Brain microvascular endothelial cell (primary cell): ENCODE measurements at regions not wholly inside any gene's neighbourhood (a gene's known extent, or its start where the extent isn't known, plus 50 kb on each side); places are given as distances from the start of the nearest gene placed in this dataset.

Experiments used
- DNase-seq: peaks from one replicate; pipeline ENCODE4 v3.0.0-alpha.2; 2020
- H3K27ac ChIP-seq: fragments of 250-450 bp; sonication (Bioruptor Pico); 2 replicates; pipeline ENCODE4 v1.5.1; 2020; ENCODE audit warnings: mild to moderate bottlenecking, moderate library complexity
- H3K27me3 ChIP-seq: fragments of 250-450 bp; sonication (Bioruptor Pico); replicated peaks from 2 replicates; pipeline ENCODE4 v1.5.1; 2020; ENCODE audit warnings: mild to moderate bottlenecking
- H3K36me3 ChIP-seq: fragments of 250-450 bp; sonication (Bioruptor Pico); replicated peaks from 2 replicates; pipeline ENCODE4 v1.5.1; 2020; ENCODE audit warnings: mild to moderate bottlenecking
- H3K4me3 ChIP-seq: 2 replicates; pipeline ENCODE4 v1.5.1; 2011; ENCODE audit warnings: low read depth, mild to moderate bottlenecking, control low read depth, low read length, moderate library complexity
- in situ Hi-C: cut with HindIII; loops from 2 replicates; pipeline ENCODE4 v1.10.0; 2017; ENCODE audit warnings: low sequenced_read_pairs, low pct_ligation_motif_present
- TF ChIP-seq, protein P1 (sequence below): IDR thresholded peaks from 2 replicates; pipeline ENCODE4 v1.5.1; 2011; ENCODE audit warnings: low read depth, mild to moderate bottlenecking, moderate library complexity, low read length, control low read depth, inconsistent platforms; ENCODE audit errors: missing control alignments

DNA sequence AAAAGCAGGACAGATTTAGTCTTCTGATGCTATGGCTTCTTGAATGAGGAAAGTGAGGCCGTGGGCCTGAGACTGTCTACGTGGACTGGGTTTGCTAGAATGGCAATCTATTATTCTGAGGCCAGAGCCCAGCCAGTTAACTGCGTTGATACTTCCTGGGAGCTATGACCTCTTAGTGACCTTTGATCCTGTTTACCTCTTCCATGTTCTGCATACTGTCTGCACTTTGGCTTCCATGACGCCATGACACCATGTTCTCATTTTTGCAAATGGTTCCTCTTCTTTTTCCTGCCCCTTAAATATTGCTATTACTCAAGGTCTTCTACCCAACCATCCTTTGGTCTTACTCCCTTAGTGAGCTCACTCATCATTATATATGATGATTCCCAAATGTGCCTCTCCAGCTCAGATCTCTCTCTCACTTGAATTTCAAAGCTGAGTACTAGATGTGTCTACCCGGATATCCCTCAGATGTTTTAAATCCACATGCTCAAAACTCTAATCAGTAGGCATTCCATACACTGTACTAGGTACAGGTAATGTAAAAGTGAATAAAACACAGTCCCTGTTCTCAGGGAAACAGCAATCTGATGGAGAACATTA, 66.1 kb upstream of the ATP1A1 start:
- no peak overlapping the region for H3K27ac ChIP-seq
- DNase-seq = no peak
- no peak overlapping the region for H3K4me3 ChIP-seq
- no peaks in the 10 kb centered on the region for H3K27me3 ChIP-seq
- in situ Hi-C loops = no loop called here
- TF ChIP-seq, protein P1, sequence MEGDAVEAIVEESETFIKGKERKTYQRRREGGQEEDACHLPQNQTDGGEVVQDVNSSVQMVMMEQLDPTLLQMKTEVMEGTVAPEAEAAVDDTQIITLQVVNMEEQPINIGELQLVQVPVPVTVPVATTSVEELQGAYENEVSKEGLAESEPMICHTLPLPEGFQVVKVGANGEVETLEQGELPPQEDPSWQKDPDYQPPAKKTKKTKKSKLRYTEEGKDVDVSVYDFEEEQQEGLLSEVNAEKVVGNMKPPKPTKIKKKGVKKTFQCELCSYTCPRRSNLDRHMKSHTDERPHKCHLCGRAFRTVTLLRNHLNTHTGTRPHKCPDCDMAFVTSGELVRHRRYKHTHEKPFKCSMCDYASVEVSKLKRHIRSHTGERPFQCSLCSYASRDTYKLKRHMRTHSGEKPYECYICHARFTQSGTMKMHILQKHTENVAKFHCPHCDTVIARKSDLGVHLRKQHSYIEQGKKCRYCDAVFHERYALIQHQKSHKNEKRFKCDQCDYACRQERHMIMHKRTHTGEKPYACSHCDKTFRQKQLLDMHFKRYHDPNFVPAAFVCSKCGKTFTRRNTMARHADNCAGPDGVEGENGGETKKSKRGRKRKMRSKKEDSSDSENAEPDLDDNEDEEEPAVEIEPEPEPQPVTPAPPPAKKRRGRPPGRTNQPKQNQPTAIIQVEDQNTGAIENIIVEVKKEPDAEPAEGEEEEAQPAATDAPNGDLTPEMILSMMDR = no peak
- no peaks in the 10 kb centered on the region for H3K36me3 ChIP-seq

DNA sequence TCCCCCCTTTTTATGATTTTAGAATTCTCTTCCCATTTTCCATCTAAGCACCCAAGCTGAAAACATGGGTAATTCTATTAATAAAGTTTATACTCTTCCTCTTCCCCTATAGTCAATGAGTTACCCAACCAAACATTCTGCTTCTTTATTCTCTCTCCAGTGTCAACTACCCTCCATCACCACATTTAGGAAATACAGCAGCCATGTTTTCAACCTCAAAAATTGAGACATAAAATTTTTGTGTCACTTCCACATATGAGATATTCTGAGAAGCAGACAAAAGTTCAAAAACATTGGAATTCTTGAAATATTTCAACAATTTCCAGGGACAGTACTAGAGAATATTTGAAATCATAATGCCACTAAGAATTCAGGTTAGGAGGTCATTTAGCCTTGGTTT, 64.8 kb upstream of the ATP1A1 start:
- in situ Hi-C loops = no loop called here
- no peak for DNase-seq
- H3K36me3 ChIP-seq = no peaks in the 10 kb centered on the region
- TF ChIP-seq, protein P1 = no peak
- H3K4me3 ChIP-seq = no peak overlapping the region
- H3K27ac ChIP-seq = no peak overlapping the region
- no peaks in the 10 kb centered on the region for H3K27me3 ChIP-seq

DNA sequence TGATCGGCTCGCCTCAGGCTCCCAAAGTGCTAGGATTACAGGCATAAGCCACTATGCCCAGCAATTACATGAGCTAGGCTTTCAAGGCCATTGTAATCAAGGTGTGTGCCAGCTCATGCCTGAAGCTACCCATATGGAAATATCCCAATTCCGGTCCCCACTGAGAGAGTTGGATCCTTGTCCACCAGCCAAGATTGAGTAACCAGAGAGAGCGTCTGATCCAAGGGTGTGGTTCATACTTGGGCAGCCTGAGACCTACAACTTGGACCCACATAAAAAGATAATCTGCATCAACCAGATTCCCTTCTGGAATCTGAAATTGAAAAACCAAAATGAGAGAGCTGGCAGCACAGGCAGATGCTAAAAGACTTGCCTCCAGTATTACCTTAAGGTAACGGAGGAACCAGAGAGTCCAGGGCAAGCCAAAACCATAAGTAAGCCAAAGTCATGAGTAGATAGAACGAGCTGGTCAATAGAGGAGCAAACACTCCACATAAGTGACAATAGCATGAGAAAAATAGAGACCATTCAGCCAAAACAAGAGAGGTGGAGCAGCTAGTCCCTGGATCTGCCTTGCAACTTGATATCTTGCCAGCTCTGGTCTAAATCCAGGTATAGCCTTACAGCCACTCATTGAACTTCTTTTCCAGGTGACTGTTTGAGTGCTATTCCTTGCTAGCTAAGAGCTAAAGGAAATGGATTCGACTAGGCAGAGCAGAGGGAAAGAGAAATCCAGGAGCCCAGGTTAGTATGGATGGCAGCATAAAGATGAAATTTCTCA, 63.8 kb upstream of the ATP1A1 start:
- Histone ChIP-seq H3K27me3 (no peaks in the 10 kb centered on the region), H3K27ac (no peak overlapping the region), H3K4me3 (no peak overlapping the region), H3K36me3 (no peaks in the 10 kb centered on the region)
- TF ChIP-seq, protein P1 = no peak
- DNase-seq = no peak
- in situ Hi-C loops = no loop called here

DNA sequence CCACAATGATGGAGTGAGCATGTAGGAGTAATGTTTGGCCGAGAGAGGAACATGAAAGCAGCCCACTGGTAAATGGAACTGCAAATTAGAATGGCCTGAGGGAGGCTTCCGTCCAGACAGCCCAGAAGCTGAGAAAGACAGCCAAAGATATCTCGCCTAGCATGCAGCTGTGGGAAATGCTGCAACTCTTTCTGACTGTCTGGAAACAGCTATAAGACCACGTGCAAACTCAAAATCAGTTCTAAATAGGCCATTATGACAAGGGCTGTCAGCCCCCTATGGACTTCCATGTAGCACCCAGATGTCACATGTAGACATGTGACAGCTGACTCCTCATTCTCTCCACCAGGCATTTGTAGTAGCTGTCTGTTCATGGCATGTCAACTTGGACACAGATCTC, 62.9 kb upstream of the ATP1A1 start:
- Histone ChIP-seq H3K4me3 (no peak overlapping the region), H3K27ac (no peak overlapping the region), H3K36me3 (no peaks in the 10 kb centered on the region), H3K27me3 (no peaks in the 10 kb centered on the region)
- TF ChIP-seq, protein P1 = no peak
- DNase-seq = no peak
- in situ Hi-C loops = no loop called here

DNA sequence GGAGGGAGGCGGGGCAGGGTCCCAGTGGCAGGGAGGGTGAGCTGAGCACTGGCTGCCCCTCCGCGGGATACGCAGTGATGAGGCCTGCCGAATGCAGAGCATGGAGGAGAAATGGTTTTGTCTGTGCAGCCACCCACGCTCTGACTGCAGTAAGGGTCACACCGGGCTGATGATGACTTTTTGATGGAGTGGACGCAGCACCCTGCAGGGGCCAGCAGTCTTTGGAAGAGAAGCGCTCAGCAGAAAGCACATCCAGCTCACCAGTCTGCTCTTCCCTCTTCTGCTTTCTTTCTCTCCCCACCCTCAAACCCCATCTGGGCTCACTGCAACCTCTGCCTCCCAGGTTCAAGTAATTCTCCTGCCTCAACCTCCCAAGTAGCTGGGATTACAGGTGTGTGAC, 61.9 kb upstream of the ATP1A1 start:
- Histone ChIP-seq H3K4me3 (no peak overlapping the region), H3K27me3 (no peaks in the 10 kb centered on the region), H3K36me3 (no peaks in the 10 kb centered on the region), H3K27ac (no peak overlapping the region)
- no peak for DNase-seq
- TF ChIP-seq, protein P1 = no peak
- in situ Hi-C loops = no loop called here
